ENCODE measurements at regions not wholly inside any gene's neighbourhood (a gene's known extent, or its start where the extent isn't known, plus 50 kb on each side); places are given as distances from the start of the nearest gene placed in this dataset.
"Not testable (repeated sequence)": the region's sequence is repeated elsewhere in the genome, so short reads cannot be mapped to it uniquely, and the experiment has no call there.

GRCh38 chr1:181172082-181172481 lies 83.6 kb downstream of the IER5 start:
- DNase-seq (ENCODE audit: low read depth), result no peak

- no peak for DNase-seq (ENCODE audit: low read depth)
Measured at GRCh38 chr1:181173761-181174447, 85.4 kb downstream of the IER5 start.

- DNase-seq (ENCODE audit: low read depth), result no peak
Measured at GRCh38 chr1:181174861-181175260, 86.4 kb downstream of the IER5 start.

GRCh38 chr1:181175356-181175910 lies 86.9 kb downstream of the IER5 start:
- no peak for DNase-seq (ENCODE audit: low read depth)

- DNase-seq (ENCODE audit: low read depth), result no peak
Measured at GRCh38 chr1:181175955-181176354, 87.5 kb downstream of the IER5 start.

- DNase-seq (ENCODE audit: low read depth), result no peak
Measured at GRCh38 chr1:181178241-181178879, 89.9 kb downstream of the IER5 start.

GRCh38 chr1:181179279-181179986 lies 90.9 kb downstream of the IER5 start:
- no peak for DNase-seq (ENCODE audit: low read depth)

GRCh38 chr1:181179987-181180365 lies 91.5 kb downstream of the IER5 start:
- DNase-seq (ENCODE audit: low read depth), result no peak

- DNase-seq (ENCODE audit: low read depth), result no peak
Measured at GRCh38 chr1:181180407-181181031, 92.0 kb downstream of the IER5 start.

- DNase-seq (ENCODE audit: low read depth), result no peak
Measured at GRCh38 chr1:181181792-181182585, 93.5 kb downstream of the IER5 start.

GRCh38 chr1:181184621-181185020 lies 96.1 kb downstream of the IER5 start:
- DNase-seq (ENCODE audit: low read depth), result no peak

- no peak for DNase-seq (ENCODE audit: low read depth)
Measured at GRCh38 chr1:181185461-181185860, 97.0 kb downstream of the IER5 start.

GRCh38 chr1:181186133-181186532 lies 97.6 kb downstream of the IER5 start:
- not testable (repeated sequence) for DNase-seq (ENCODE audit: low read depth)

GRCh38 chr1:181187337-181188126 lies 99.0 kb downstream of the IER5 start:
- DNase-seq (ENCODE audit: low read depth), result no peak

GRCh38 chr1:181189245-181189644 lies 100.7 kb downstream of the IER5 start:
- DNase-seq (ENCODE audit: low read depth), result no peak

GRCh38 chr1:181189691-181190363 lies 101.3 kb downstream of the IER5 start:
- peak; percentile 62 for DNase-seq (ENCODE audit: low read depth)

GRCh38 chr1:181190364-181191035 lies 102.0 kb downstream of the IER5 start:
- DNase-seq (ENCODE audit: low read depth), result no peak

- no peak for DNase-seq (ENCODE audit: low read depth)
Measured at GRCh38 chr1:181191494-181192040, 103.1 kb downstream of the IER5 start.

GRCh38 chr1:181192316-181192715 lies 103.8 kb downstream of the IER5 start:
- no peak for DNase-seq (ENCODE audit: low read depth)

All from activated T-helper 9 cell treated with anti-CD3 and anti-CD28 coated beads, Interleukin-2, amount 50 U/mL, for 16 hours (primary cell).